K562 (cell line): ENCODE measurements at regions not wholly inside any gene's neighbourhood (a gene's known extent, or its start where the extent isn't known, plus 50 kb on each side); places are given as distances from the start of the nearest gene placed in this dataset.

Source experiments
- ATAC-seq: fragments of 200-7000 bp; cut with Tn5 transposase; 3 replicates; pipeline ENCODE4 v1.9.1; 2020; ENCODE audit warnings: moderate library complexity
- BruUV-seq: library from RNA; stranded (reverse); fragments of 400-500 nt; replicated peaks from 2 replicates; lab custom pipeline; 2021; lab: Mats Ljungman, UMichigan
- CTCF ChIA-PET: fragments of 300-600 bp; formaldehyde crosslinking; extraction: SDS; loops from one replicate; lab custom pipeline; 2021; ENCODE audit warnings: low intra/inter-chr PET ratio; lab: Yijun Ruan, JAX
- POLR2A ChIA-PET: fragments of 300-600, 350-650 bp; sonication (Branson Sonifier 250); formaldehyde crosslinking; extraction: SDS; loops from one replicate; lab custom pipeline; 2021; ENCODE audit warnings: antibody characterized with exemption, inconsistent platforms; lab: Yijun Ruan, JAX
- DNase-seq, 4 experiments: peaks; one replicate each; pipeline versions ENCODE4 v3.0.0 to v3.0.0-alpha.2; 2011 to 2018; ENCODE audit warnings: low spot score in 3 of 4, mixed read lengths in 3 of 4; ENCODE audit errors: extremely low read depth in 1 of 4
- FAIRE-seq: peaks from 2 replicates; lab custom pipeline; 2011; peaks lifted over from hg19 to GRCh38; lab: Jason Lieb, UNC
- H2AFZ ChIP-seq: 2 replicates; pipeline ENCODE4 v1.6.0; 2011; ENCODE audit warnings: low read depth, low read length, control low read depth, inconsistent platforms
- H3K27ac ChIP-seq: fragments of 200-600 bp; 3 replicates; pipeline ENCODE4 v1.8.0; 2011; ENCODE audit warnings: low read depth, mild to moderate bottlenecking, control low read depth, inconsistent platforms, low read length, moderate library complexity, mixed read lengths; ENCODE audit errors: extremely low read depth
- H3K27me3 ChIP-seq, 2 experiments: fragments of 300-600 bp in 1 of 2; 2 replicates in 1 of 2; 3 replicates in 1 of 2; pipeline versions ENCODE4 v1.6.0 to v1.8.0; 2011; ENCODE audit warnings: inconsistent platforms in 2 of 2, low read length in 2 of 2, mild to moderate bottlenecking in 1 of 2, mixed read lengths in 1 of 2, moderate library complexity in 1 of 2; ENCODE audit not compliant: control insufficient read depth in 2 of 2, insufficient read depth in 2 of 2
- H3K36me3 ChIP-seq: fragments of 300-600 bp; 3 replicates; pipeline ENCODE4 v1.8.0; 2011; ENCODE audit warnings: mild to moderate bottlenecking, low read length, inconsistent platforms; ENCODE audit not compliant: control insufficient read depth, insufficient read depth
- H3K4me1 ChIP-seq, 2 experiments: fragments of 200-600 bp in 1 of 2; replicated peaks in 1 of 2; 2 replicates in 1 of 2; 3 replicates in 1 of 2; pipeline versions ENCODE4 v1.5.1 to v1.8.0; 2011; ENCODE audit warnings: inconsistent platforms in 2 of 2, low read length in 2 of 2, mild to moderate bottlenecking in 1 of 2, mixed read lengths in 1 of 2, moderate library complexity in 1 of 2; ENCODE audit not compliant: control insufficient read depth in 2 of 2, insufficient read depth in 2 of 2
- H3K4me2 ChIP-seq: 2 replicates; pipeline ENCODE4 v1.6.1; 2011; ENCODE audit warnings: low read length, control low read depth, inconsistent platforms, mixed read lengths; ENCODE audit not compliant: insufficient read depth
- H3K4me3 ChIP-seq: fragments of 200-600 bp; sonication (generic), shearing (Covaris generic); 2 replicates; pipeline ENCODE4 v1.5.1; 2016; ENCODE audit warnings: control low read depth, inconsistent platforms
- H3K79me2 ChIP-seq: fragments of 200-600 bp; 3 replicates; pipeline ENCODE4 v1.8.0; 2011; ENCODE audit warnings: low read length, inconsistent platforms; ENCODE audit not compliant: control insufficient read depth, insufficient read depth
- H3K9ac ChIP-seq, 2 experiments: 2 replicates each; pipeline versions ENCODE4 v1.6.0 to v1.6.1; 2011; ENCODE audit warnings: low read depth in 2 of 2, low read length in 2 of 2, control low read depth in 1 of 2, inconsistent platforms in 1 of 2, mild to moderate bottlenecking in 1 of 2, mixed read lengths in 1 of 2; ENCODE audit not compliant: insufficient read depth in 1 of 2
- H3K9me1 ChIP-seq: one replicate; pipeline ENCODE4 v1.6.0; 2011; ENCODE audit warnings: inconsistent platforms, mild to moderate bottlenecking, low read length, moderate library complexity; ENCODE audit not compliant: control insufficient read depth, insufficient read depth
- H3K9me3 ChIP-seq: replicated peaks from 2 replicates; pipeline ENCODE4 v1.5.1; 2011; ENCODE audit warnings: low read depth, low read length, inconsistent platforms; ENCODE audit not compliant: control insufficient read depth, insufficient read depth
- H4K20me1 ChIP-seq: replicated peaks from 2 replicates; pipeline ENCODE4 v1.6.1; 2011; ENCODE audit warnings: low read length, inconsistent platforms, mixed read lengths; ENCODE audit not compliant: control insufficient read depth, insufficient read depth
- FOXM1 ChIP-seq, 2 experiments: fragments of 450-650 bp in 1 of 2; sonication (generic) in 1 of 2; formaldehyde crosslinking in 1 of 2; IDR thresholded peaks; 2 replicates each; pipeline versions ENCODE4 v1.6.1 to v1.9.0; 2017 to 2022; ENCODE audit warnings: low read depth in 2 of 2, mild to moderate bottlenecking in 2 of 2, missing genetic modification reagents in 1 of 2, moderate library complexity in 1 of 2
- KDM1A ChIP-seq, 2 experiments: fragments of 450-650 bp; IDR thresholded peaks; 2 replicates each; pipeline ENCODE4 v1.6.1; 2016; ENCODE audit warnings: mild to moderate bottlenecking in 2 of 2
- TBP ChIP-seq: optimal IDR thresholded peaks from 2 replicates; pipeline ENCODE3; 2011; ENCODE audit warnings: low read depth, low read length, improper control_type of control experiment
- ZNF778 ChIP-seq: fragments of 450-650 bp; formaldehyde crosslinking; IDR thresholded peaks from 2 replicates; pipeline ENCODE4 v1.4.0; 2020; ENCODE audit warnings: mild to moderate bottlenecking, moderate library complexity
- WGBS: fragments of 100-300 bp; shearing (Covaris generic); methylation state at CpG from one replicate; pipeline ENCODE4 v1.1.6; 2016; ENCODE audit warnings: low coverage, mixed read lengths; ENCODE audit not compliant: insufficient coverage; ENCODE audit errors: missing lambda C conversion rate; 5-methylcytosine and 5-hydroxymethylcytosine counted together
- in situ Hi-C: fragments of 300-500 bp; cut with MboI; formaldehyde crosslinking; loops from 4 replicates; pipeline ENCODE4 v1.15.0; 2018; ENCODE audit warnings: inconsistent platforms, mixed read lengths
- intact Hi-C: fragments of 100-400 bp; cut with micrococcal nuclease; formaldehyde crosslinking; loops from 2 replicates; pipeline ENCODE4 v1.14.2; 2022

GRCh38 chr2:144848423-144848822 is 328.5 kb upstream of the ZEB2 start (continued):
- TF ChIP-seq FOXM1 (IDR thresholded peaks at IDR 0.05; ENCODE audit: low read depth) = 0 out of 2 replicates have a peak, but pooled peaks have one; percentile 29
- no peak for TF ChIP-seq FOXM1 (CRISPR knock-in tag; IDR thresholded peaks at IDR 0.05; ENCODE audit: low read depth)
- TF ChIP-seq ZNF778 (CRISPR knock-in tag) = no peak

- Histone ChIP-seq H4K20me1 (no peaks in the 10 kb centered on the region), H3K27ac (no peak overlapping the region), H3K4me3 (no peak overlapping the region), H2AFZ (no peak overlapping the region), H3K27me3 (no peaks in the 10 kb centered on the region), H3K4me1 (peaks cover 0 to 4% of the 10 kb centered on the region in 2 experiments; a peak in 2 of 5 replicates), H3K9me1 (no peaks in the 10 kb centered on the region), H3K9me3 (no peaks in the 10 kb centered on the region), H3K4me2 (no peak overlapping the region), H3K36me3 (no peaks in the 10 kb centered on the region), H3K79me2 (no peaks in the 10 kb centered on the region), H3K9ac (no peak overlapping the region)
- no peak for DNase-seq
- intact Hi-C loops = no loop called here
- POLR2A ChIA-PET = no interaction called here
- in situ Hi-C loops = no loop called here
- no peak for ATAC-seq
- CTCF ChIA-PET = no interaction called here
- FAIRE-seq = no peak
- 0 out of 4 replicates have a peak, but pooled peaks of 1 of the 2 experiments have one; percentile 5 for TF ChIP-seq KDM1A (IDR thresholded peaks at IDR 0.05)
- no peak for TF ChIP-seq TBP
- no TSS peak for BruUV-seq
- WGBS = 60% methylated on average over 5 of the region's 5 CpGs
Measured at GRCh38 chr2:144847347-144848080, 327.6 kb upstream of the ZEB2 start.
